DOHH2 (cell line): ENCODE measurements at regions not wholly inside any gene's neighbourhood (a gene's known extent, or its start where the extent isn't known, plus 50 kb on each side); places are given as distances from the start of the nearest gene placed in this dataset.

Source experiments
- CTCF ChIP-seq: fragments of 200-600 bp; sonication (generic); IDR thresholded peaks from one replicate; pipeline ENCODE4 v1.5.1; 2014; ENCODE audit warnings: antibody characterized with exemption, mild to moderate bottlenecking, low read depth, low read length; ENCODE audit not compliant: poor library complexity, severe bottlenecking
- EZH2phosphoT487 ChIP-seq: fragments of 200-600 bp; sonication (generic); IDR thresholded peaks from 2 replicates; pipeline ENCODE4 v1.6.1; 2017; ENCODE audit warnings: borderline replicate concordance, mild to moderate bottlenecking, antibody characterized with exemption, low read length, moderate library complexity, mixed read lengths

GRCh38 chr13:72342364-72342763 is 385.1 kb downstream of the MZT1 start:
- TF ChIP-seq CTCF: no peak
- no peak for TF ChIP-seq EZH2phosphoT487
